ENCODE measurements at regions not wholly inside any gene's neighbourhood (a gene's known extent, or its start where the extent isn't known, plus 50 kb on each side); places are given as distances from the start of the nearest gene placed in this dataset.

DNA sequence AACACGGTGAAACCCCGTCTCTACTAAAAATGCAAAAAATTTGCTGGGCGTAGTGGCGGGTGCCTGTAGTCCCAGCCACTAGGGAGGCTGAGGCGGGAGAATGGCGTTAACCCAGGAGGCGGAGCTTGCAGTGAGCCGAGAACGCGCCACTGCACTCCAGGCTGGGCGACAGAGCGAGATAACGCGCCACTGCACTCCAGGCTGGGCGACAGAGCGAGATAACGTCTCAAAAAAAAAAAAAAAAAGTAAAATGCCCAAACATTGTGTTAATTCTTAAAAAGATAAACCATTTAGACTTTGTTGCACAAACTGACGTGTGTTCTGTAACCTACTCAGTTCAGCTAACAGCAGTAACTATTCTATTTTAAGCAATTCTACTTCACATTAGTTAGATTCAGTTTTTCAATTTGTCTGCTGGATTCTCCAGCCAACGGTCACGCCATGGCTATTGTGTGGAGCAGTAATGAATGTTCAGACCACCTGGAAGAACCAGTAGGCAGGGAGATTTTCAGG lies 119.3 kb upstream of the MAN2A1 start:
- TF ChIP-seq, protein P1, sequence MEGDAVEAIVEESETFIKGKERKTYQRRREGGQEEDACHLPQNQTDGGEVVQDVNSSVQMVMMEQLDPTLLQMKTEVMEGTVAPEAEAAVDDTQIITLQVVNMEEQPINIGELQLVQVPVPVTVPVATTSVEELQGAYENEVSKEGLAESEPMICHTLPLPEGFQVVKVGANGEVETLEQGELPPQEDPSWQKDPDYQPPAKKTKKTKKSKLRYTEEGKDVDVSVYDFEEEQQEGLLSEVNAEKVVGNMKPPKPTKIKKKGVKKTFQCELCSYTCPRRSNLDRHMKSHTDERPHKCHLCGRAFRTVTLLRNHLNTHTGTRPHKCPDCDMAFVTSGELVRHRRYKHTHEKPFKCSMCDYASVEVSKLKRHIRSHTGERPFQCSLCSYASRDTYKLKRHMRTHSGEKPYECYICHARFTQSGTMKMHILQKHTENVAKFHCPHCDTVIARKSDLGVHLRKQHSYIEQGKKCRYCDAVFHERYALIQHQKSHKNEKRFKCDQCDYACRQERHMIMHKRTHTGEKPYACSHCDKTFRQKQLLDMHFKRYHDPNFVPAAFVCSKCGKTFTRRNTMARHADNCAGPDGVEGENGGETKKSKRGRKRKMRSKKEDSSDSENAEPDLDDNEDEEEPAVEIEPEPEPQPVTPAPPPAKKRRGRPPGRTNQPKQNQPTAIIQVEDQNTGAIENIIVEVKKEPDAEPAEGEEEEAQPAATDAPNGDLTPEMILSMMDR (IDR thresholded peaks at IDR 0.05): no peak
- no peaks in the 10 kb centered on the region for H3K4me1 ChIP-seq (ENCODE audit: insufficient read depth, low read length)
- no peaks in the 10 kb centered on the region for H3K27me3 ChIP-seq (ENCODE audit: control insufficient read depth in 1 of 2, insufficient read depth in 2 of 2, low read length in 2 of 2)
- no peak for DNase-seq
- ChIA-PET POLR2A (no interaction called here), CTCF (no interaction called here)
- no peak overlapping the region for H3K27ac ChIP-seq (ENCODE audit: low read depth in 1 of 2, low read length in 2 of 2)
- no peak for ATAC-seq (ENCODE audit: poor library complexity)
- intact Hi-C loops (cut with DNase I, micrococcal nuclease): no loop called here
- Mint-ChIP-seq H3K27me3 (no peaks in the 10 kb centered on the region), H3K4me1 (ENCODE audit: low read depth) (no peaks in the 10 kb centered on the region), H3K36me3 (ENCODE audit: low read depth) (no peaks in the 10 kb centered on the region), H3K27ac (no peak overlapping the region), H3K4me3 (no peak overlapping the region), H3K9me3 (no peaks in the 10 kb centered on the region)
- H3K9me3 ChIP-seq (ENCODE audit: control insufficient read depth in 1 of 2, insufficient read depth in 1 of 2, low read length in 2 of 2): no peaks in the 10 kb centered on the region
- H3K36me3 ChIP-seq (ENCODE audit: insufficient read depth, low read length): no peaks in the 10 kb centered on the region
- H3K4me3 ChIP-seq (ENCODE audit: low read length): no peak overlapping the region

DNA sequence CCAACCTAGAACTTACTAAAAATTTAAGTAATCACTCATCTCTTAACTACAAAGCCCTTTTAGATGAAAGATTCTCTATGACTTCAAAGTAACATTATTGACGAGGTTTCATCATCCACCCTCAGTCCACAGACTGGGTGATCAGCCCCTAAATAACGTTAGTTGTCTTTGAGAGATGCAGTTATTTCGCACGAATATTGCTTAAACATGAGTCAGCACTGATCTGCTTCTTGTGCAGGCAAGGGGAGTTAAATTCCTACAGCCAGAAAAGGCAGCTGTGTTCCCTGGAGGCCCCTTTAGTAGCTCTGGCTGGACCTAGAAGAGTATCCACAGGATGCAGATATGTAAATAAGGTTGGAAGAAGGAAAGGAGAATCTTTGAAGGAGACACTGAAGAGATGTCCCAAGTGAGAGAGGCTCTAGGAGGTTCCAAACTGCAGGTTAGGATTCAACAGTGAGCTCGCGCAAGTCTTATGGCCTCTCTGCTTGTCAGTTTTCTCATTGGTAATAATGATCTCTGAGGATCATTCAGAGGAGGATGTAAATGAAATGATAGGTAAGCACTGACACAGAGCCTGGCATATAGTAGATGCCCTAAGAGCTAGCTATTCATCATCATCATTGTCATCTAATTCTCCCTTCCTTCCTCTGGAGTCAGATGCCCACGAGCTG lies 122.2 kb upstream of the MAN2A1 start:
- ATAC-seq (ENCODE audit: poor library complexity) (no peak), DNase-seq (no peak)
- H3K36me3 ChIP-seq (ENCODE audit: insufficient read depth, low read length): no peaks in the 10 kb centered on the region
- no peaks in the 10 kb centered on the region for H3K27me3 Mint-ChIP-seq
- ChIA-PET CTCF (no interaction called here), POLR2A (no interaction called here)
- H3K9me3 Mint-ChIP-seq: no peaks in the 10 kb centered on the region
- intact Hi-C loops (cut with DNase I, micrococcal nuclease): no loop called here
- H3K36me3 Mint-ChIP-seq (ENCODE audit: low read depth): no peaks in the 10 kb centered on the region
- no peaks in the 10 kb centered on the region for H3K4me1 ChIP-seq (ENCODE audit: insufficient read depth, low read length)
- no peak overlapping the region for H3K4me3 Mint-ChIP-seq
- H3K27ac Mint-ChIP-seq: no peak overlapping the region
- no peaks in the 10 kb centered on the region for H3K9me3 ChIP-seq (ENCODE audit: control insufficient read depth in 1 of 2, insufficient read depth in 1 of 2, low read length in 2 of 2)
- no peak overlapping the region for H3K27ac ChIP-seq (ENCODE audit: low read depth in 1 of 2, low read length in 2 of 2)
- no peaks in the 10 kb centered on the region for H3K4me1 Mint-ChIP-seq (ENCODE audit: low read depth)
- H3K4me3 ChIP-seq (ENCODE audit: low read length): no peak overlapping the region
- TF ChIP-seq, protein P1 (IDR thresholded peaks at IDR 0.05): no peak
- no peaks in the 10 kb centered on the region for H3K27me3 ChIP-seq (ENCODE audit: control insufficient read depth in 1 of 2, insufficient read depth in 2 of 2, low read length in 2 of 2)

- Mint-ChIP-seq H3K27ac (no peak overlapping the region), H3K4me3 (no peak overlapping the region), H3K9me3 (no peaks in the 10 kb centered on the region), H3K4me1 (ENCODE audit: low read depth) (no peaks in the 10 kb centered on the region), H3K36me3 (ENCODE audit: low read depth) (no peaks in the 10 kb centered on the region), H3K27me3 (no peaks in the 10 kb centered on the region)
- Histone ChIP-seq H3K9me3 (ENCODE audit: control insufficient read depth in 1 of 2, insufficient read depth in 1 of 2, low read length in 2 of 2) (no peaks in the 10 kb centered on the region), H3K36me3 (ENCODE audit: insufficient read depth, low read length) (no peaks in the 10 kb centered on the region), H3K4me3 (ENCODE audit: low read length) (no peak overlapping the region), H3K27ac (ENCODE audit: low read depth in 1 of 2, low read length in 2 of 2) (no peak overlapping the region), H3K4me1 (ENCODE audit: insufficient read depth, low read length) (no peaks in the 10 kb centered on the region), H3K27me3 (ENCODE audit: control insufficient read depth in 1 of 2, insufficient read depth in 2 of 2, low read length in 2 of 2) (no peaks in the 10 kb centered on the region)
- DNase-seq: no peak
- ChIA-PET CTCF (no interaction called here), POLR2A (no interaction called here)
- intact Hi-C loops (cut with DNase I, micrococcal nuclease): no loop called here
- TF ChIP-seq, protein P1 (IDR thresholded peaks at IDR 0.05): no peak
- no peak for ATAC-seq (ENCODE audit: poor library complexity)
Observed at GRCh38 chr5:109566361-109566760, 123.4 kb upstream of the MAN2A1 start.
